H9 (cell line): ENCODE measurements at regions not wholly inside any gene's neighbourhood (a gene's known extent, or its start where the extent isn't known, plus 50 kb on each side); places are given as distances from the start of the nearest gene placed in this dataset.
A peak's percentile ranks its signal among the peaks of the same experiment; 100 is the strongest.

ENCODE experiments used
- DNase-seq: peaks from one replicate; pipeline ENCODE4 v3.0.0-alpha.2; 2017
- H2AFZ ChIP-seq: one replicate; pipeline ENCODE4 v1.6.1; 2013; ENCODE audit warnings: mild to moderate bottlenecking, low read length, control low read depth, moderate library complexity
- H2AK5ac ChIP-seq: 2 replicates; pipeline ENCODE4 v1.6.1; 2013; ENCODE audit warnings: low read length, control low read depth, mixed read lengths; ENCODE audit not compliant: insufficient read length
- H2BK120ac ChIP-seq: one replicate; pipeline ENCODE4 v1.6.1; 2013; ENCODE audit warnings: low read depth, mild to moderate bottlenecking, low read length, control low read depth, inconsistent platforms; ENCODE audit not compliant: poor library complexity, severe bottlenecking
- H2BK12ac ChIP-seq: 2 replicates; pipeline ENCODE4 v1.6.1; 2013; ENCODE audit warnings: low read length, control low read depth, mixed read lengths, low read depth; ENCODE audit not compliant: insufficient read length
- H2BK15ac ChIP-seq: 2 replicates; pipeline ENCODE4 v1.6.1; 2013; ENCODE audit warnings: low read depth, low read length, control low read depth
- H2BK20ac ChIP-seq: one replicate; pipeline ENCODE4 v1.6.1; 2013; ENCODE audit warnings: low read depth, mild to moderate bottlenecking, low read length, control low read depth, inconsistent platforms; ENCODE audit not compliant: poor library complexity, severe bottlenecking
- H2BK5ac ChIP-seq: 2 replicates; pipeline ENCODE4 v1.6.1; 2013; ENCODE audit warnings: low read length, control low read depth, mixed read lengths; ENCODE audit not compliant: insufficient read length
- H3K14ac ChIP-seq: 2 replicates; pipeline ENCODE4 v1.6.1; 2013; ENCODE audit warnings: low read length, control low read depth; ENCODE audit not compliant: insufficient read depth
- H3K18ac ChIP-seq: 2 replicates; pipeline ENCODE4 v1.6.1; 2013; ENCODE audit warnings: low read depth, mild to moderate bottlenecking, mixed read lengths, low read length, control low read depth; ENCODE audit not compliant: insufficient read length
- H3K23ac ChIP-seq: 2 replicates; pipeline ENCODE4 v1.6.1; 2013; ENCODE audit warnings: low read length, control low read depth, mixed read lengths, low read depth; ENCODE audit not compliant: insufficient read length
- H3K23me2 ChIP-seq: 2 replicates; pipeline ENCODE4 v1.6.1; 2013; ENCODE audit warnings: low read depth, mild to moderate bottlenecking, mixed read lengths, low read length, control low read depth; ENCODE audit not compliant: insufficient read length, poor library complexity, severe bottlenecking
- H3K27ac ChIP-seq: 2 replicates; pipeline ENCODE4 v1.5.1; 2013; ENCODE audit warnings: low read length, control low read depth, mixed read lengths, low read depth; ENCODE audit not compliant: insufficient read length
- H3K27me3 ChIP-seq: 2 replicates; pipeline ENCODE4 v1.6.1; 2013; ENCODE audit warnings: low read length, control low read depth, inconsistent platforms; ENCODE audit not compliant: insufficient read depth
- H3K4ac ChIP-seq: 2 replicates; pipeline ENCODE4 v1.6.1; 2013; ENCODE audit warnings: low read depth, mild to moderate bottlenecking, control low read depth, inconsistent platforms, low read length, moderate library complexity
- H3K4me1 ChIP-seq: 2 replicates; pipeline ENCODE4 v1.6.1; 2013; ENCODE audit warnings: low read length, control low read depth, inconsistent platforms; ENCODE audit not compliant: insufficient read depth
- H3K4me2 ChIP-seq: 2 replicates; pipeline ENCODE4 v1.6.1; 2013; ENCODE audit warnings: low read length, control low read depth, mixed read lengths; ENCODE audit not compliant: insufficient read length, insufficient read depth
- H3K56ac ChIP-seq: 2 replicates; pipeline ENCODE4 v1.6.1; 2013; ENCODE audit warnings: low read depth, mild to moderate bottlenecking, mixed read lengths, low read length, control low read depth; ENCODE audit not compliant: insufficient read length
- H3K79me1 ChIP-seq: 2 replicates; pipeline ENCODE4 v1.6.1; 2013; ENCODE audit warnings: low read depth, mild to moderate bottlenecking, moderate library complexity, low read length, control low read depth, inconsistent platforms; ENCODE audit not compliant: insufficient read depth, poor library complexity, severe bottlenecking
- H3K79me2 ChIP-seq: 2 replicates; pipeline ENCODE4 v1.6.1; 2013; ENCODE audit warnings: low read length, control low read depth, inconsistent platforms; ENCODE audit not compliant: insufficient read depth
- H3K9ac ChIP-seq: 2 replicates; pipeline ENCODE4 v1.6.1; 2013; ENCODE audit warnings: low read length, control low read depth, mixed read lengths; ENCODE audit not compliant: insufficient read length; ENCODE audit errors: extremely low read depth
- H3K9me3 ChIP-seq: one replicate; pipeline ENCODE4 v1.6.1; 2013; ENCODE audit warnings: low read depth, low read length, inconsistent platforms; ENCODE audit not compliant: control insufficient read depth
- H3T11ph ChIP-seq: one replicate; pipeline ENCODE4 v1.6.1; 2013; ENCODE audit warnings: mild to moderate bottlenecking, low read length, control low read depth, inconsistent platforms
- H4K20me1 ChIP-seq: one replicate; pipeline ENCODE4 v1.6.1; 2013; ENCODE audit not compliant: control insufficient read depth, insufficient read length, insufficient read depth
- H4K5ac ChIP-seq: 2 replicates; pipeline ENCODE4 v1.6.1; 2013; ENCODE audit warnings: low read depth, mild to moderate bottlenecking, mixed read lengths, low read length, control low read depth; ENCODE audit not compliant: insufficient read length
- H4K8ac ChIP-seq: replicated peaks from 2 replicates; pipeline ENCODE4 v1.6.1; 2013; ENCODE audit warnings: low read length, control low read depth, mixed read lengths, low read depth; ENCODE audit not compliant: insufficient read length
- H4K91ac ChIP-seq: 2 replicates; pipeline ENCODE4 v1.6.1; 2013; ENCODE audit warnings: low read depth, mild to moderate bottlenecking, moderate library complexity, mixed read lengths, low read length, control low read depth; ENCODE audit not compliant: insufficient read length
- H3K27ac Mint-ChIP-seq, 3 experiments: 2 replicates in 2 of 3; 3 replicates in 1 of 3; pipeline ENCODE4 v1.8.0; 2020 to 2021; ENCODE audit warnings: mixed read lengths in 3 of 3, mild to moderate bottlenecking in 1 of 3, moderate library complexity in 1 of 3
- H3K27me3 Mint-ChIP-seq: 2 replicates; pipeline ENCODE4 v1.8.0; 2021; ENCODE audit warnings: low read depth, mild to moderate bottlenecking, moderate library complexity, mixed read lengths
- H3K36me3 Mint-ChIP-seq, 3 experiments: 2 replicates in 2 of 3; 3 replicates in 1 of 3; pipeline ENCODE4 v1.8.0; 2020 to 2021; ENCODE audit warnings: low read depth in 3 of 3, mixed read lengths in 3 of 3; ENCODE audit not compliant: insufficient read depth in 1 of 3
- H3K4me1 Mint-ChIP-seq, 2 experiments: 2 replicates each; pipeline ENCODE4 v1.8.0; 2020; ENCODE audit warnings: mixed read lengths in 2 of 2
- H3K4me3 Mint-ChIP-seq, 2 experiments: 2 replicates in 1 of 2; 3 replicates in 1 of 2; pipeline ENCODE4 v1.8.0; 2020 to 2021; ENCODE audit warnings: mild to moderate bottlenecking in 2 of 2, mixed read lengths in 2 of 2, moderate library complexity in 1 of 2
- H3K9me3 Mint-ChIP-seq, 2 experiments: 2 replicates in 1 of 2; 3 replicates in 1 of 2; pipeline ENCODE4 v1.8.0; 2020; ENCODE audit warnings: mild to moderate bottlenecking in 2 of 2, mixed read lengths in 2 of 2, moderate library complexity in 1 of 2
- CTCF ChIP-seq: fragments of 200-600 bp; sonication (generic); conservative IDR thresholded peaks from 3 replicates; pipeline ENCODE4 v1.8.0; 2021; ENCODE audit warnings: antibody characterized with exemption, mild to moderate bottlenecking
- WGBS: extraction: QIAGEN DNeasy Blood & Tissue Kit; methylation state at CpG from one replicate; pipeline ENCODE4 v1.1.7; 2013; ENCODE audit warnings: missing lambda C conversion rate, low lambda C conversion rate, mixed read lengths; ENCODE audit not compliant: insufficient read length; ENCODE audit errors: extremely low coverage; 5-methylcytosine and 5-hydroxymethylcytosine counted together

- H3K79me2 ChIP-seq, result no peaks in the 10 kb centered on the region
- no peak overlapping the region for H3K9ac ChIP-seq
- H4K8ac ChIP-seq, result no peak overlapping the region
- WGBS, result no CpG with 5 or more reads among the region's 4 CpGs
- Mint-ChIP-seq H3K27me3 (peaks cover 2% of the 10 kb centered on the region; the same call in 1 of the 2 replicates), H3K36me3 (peaks cover 7 to 20% (median 13%) of the 10 kb centered on the region in 3 experiments), H3K4me3 (peak overlapping the region in 1 of 2 experiments; percentile 3; a peak in 1 of 5 replicates), H3K9me3 (peaks cover 13 to 15% of the 10 kb centered on the region in 2 experiments), H3K4me1 (peaks cover 45 to 49% of the 10 kb centered on the region in 2 experiments), H3K27ac (peak overlapping the region; percentile 10 to 99 (median 98); a peak in 5 of 7 replicates)
- H3K14ac ChIP-seq, result no peak overlapping the region
- H3K4ac ChIP-seq, result no peak overlapping the region
- H2BK12ac ChIP-seq, result no peak overlapping the region
- no peak overlapping the region for H2BK120ac ChIP-seq
- no peak overlapping the region for H3K4me2 ChIP-seq
- no peaks in the 10 kb centered on the region for H4K20me1 ChIP-seq
- H3K18ac ChIP-seq, result no peak overlapping the region
- no peak overlapping the region for H4K5ac ChIP-seq
- H2BK15ac ChIP-seq, result no peak overlapping the region
- peak overlapping the region; percentile 98 for H3K27ac ChIP-seq
- H3K23ac ChIP-seq, result no peak overlapping the region
- no peak overlapping the region for H3K56ac ChIP-seq
- no peak for DNase-seq
- peaks cover 9% of the 10 kb centered on the region for H3K9me3 ChIP-seq
- H4K91ac ChIP-seq, result no peak overlapping the region
- no peaks in the 10 kb centered on the region for H3K27me3 ChIP-seq
- H3T11ph ChIP-seq, result no peak overlapping the region
- no peak overlapping the region for H2AFZ ChIP-seq
- H2AK5ac ChIP-seq, result no peak overlapping the region
- H2BK5ac ChIP-seq, result no peak overlapping the region
- no peak for TF ChIP-seq CTCF
- H3K79me1 ChIP-seq, result no peaks in the 10 kb centered on the region
- no peak overlapping the region for H2BK20ac ChIP-seq
- H3K4me1 ChIP-seq, result peaks cover 16% of the 10 kb centered on the region; the same call in 1 of the 2 replicates
- H3K23me2 ChIP-seq, result no peaks in the 10 kb centered on the region
Measured at GRCh38 chr1:95408507-95409136, 174.6 kb downstream of the RWDD3 start.
